IMR-90 (cell line): ENCODE measurements at regions not wholly inside any gene's neighbourhood (a gene's known extent, or its start where the extent isn't known, plus 50 kb on each side); places are given as distances from the start of the nearest gene placed in this dataset.

ENCODE experiments used
- BHLHE40 ChIP-seq: fragments of 150-350 bp; IDR thresholded peaks from 2 replicates; pipeline ENCODE4 v1.6.1; 2016; ENCODE audit warnings: mild to moderate bottlenecking, low read depth, low read length
- MAFK ChIP-seq: IDR thresholded peaks from 2 replicates; pipeline ENCODE4 v1.6.1; 2012; ENCODE audit warnings: low read depth, low read length, improper control_type of control experiment
- MXI1 ChIP-seq: IDR thresholded peaks from 2 replicates; pipeline ENCODE4 v1.6.1; 2012; ENCODE audit warnings: low read depth, mild to moderate bottlenecking, low read length, moderate library complexity, borderline replicate concordance
- POLR2A ChIP-seq: IDR thresholded peaks from 2 replicates; pipeline ENCODE4 v1.6.1; 2012; ENCODE audit warnings: mild to moderate bottlenecking, low read depth, low read length
- RCOR1 ChIP-seq: IDR thresholded peaks from 2 replicates; pipeline ENCODE4 v1.6.1; 2012; ENCODE audit warnings: mild to moderate bottlenecking, low read length, improper control_type of control experiment; ENCODE audit not compliant: insufficient replicate concordance
- RFX5 ChIP-seq: IDR thresholded peaks from 2 replicates; pipeline ENCODE4 v1.8.0; 2012; ENCODE audit warnings: low read depth, mild to moderate bottlenecking, low read length, moderate library complexity
- TF ChIP-seq, protein P1 (sequence below): conservative IDR thresholded peaks from 2 replicates; pipeline ENCODE4 v1.5.1; 2012; ENCODE audit warnings: mild to moderate bottlenecking, low read depth, low read length, improper control_type of control experiment

DNA sequence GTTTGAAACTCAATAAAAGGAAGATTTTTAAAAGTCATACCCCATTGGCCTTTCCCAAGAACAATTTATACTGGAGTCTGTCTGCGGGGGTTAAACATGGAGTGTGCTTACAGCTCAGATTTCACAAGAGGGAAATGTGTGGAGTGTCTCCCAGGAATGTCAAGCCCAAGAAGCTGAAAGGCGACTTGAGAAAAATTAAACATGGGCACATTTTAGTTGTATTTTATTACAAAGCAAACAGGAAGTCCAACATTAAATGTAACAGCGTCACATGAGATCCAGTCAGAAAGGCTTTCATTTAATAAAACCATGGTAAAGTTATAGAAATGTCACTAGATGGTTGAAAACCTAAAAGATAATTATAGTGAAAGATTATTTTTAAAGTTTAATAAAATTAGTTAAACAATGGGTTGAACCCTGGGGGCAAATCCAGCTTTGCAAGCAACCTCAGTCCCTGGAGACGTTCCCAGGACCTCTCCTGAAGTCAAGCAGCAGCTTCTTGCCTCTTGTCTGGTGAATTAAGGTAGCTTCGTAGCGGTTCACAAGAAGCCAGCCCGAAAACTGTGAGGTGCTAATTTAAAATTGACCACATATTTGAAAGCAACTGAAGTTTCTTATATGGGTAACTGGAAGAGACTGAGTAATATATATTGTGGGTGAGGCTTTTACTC is 168.4 kb upstream of the EDNRA start:
- TF ChIP-seq MXI1 (no peak), MAFK (no peak), RCOR1 (no peak), POLR2A (no peak), RFX5 (no peak), BHLHE40 (peak; percentile 56; the same call in 1 of the 2 replicates)
- TF ChIP-seq, protein P1, sequence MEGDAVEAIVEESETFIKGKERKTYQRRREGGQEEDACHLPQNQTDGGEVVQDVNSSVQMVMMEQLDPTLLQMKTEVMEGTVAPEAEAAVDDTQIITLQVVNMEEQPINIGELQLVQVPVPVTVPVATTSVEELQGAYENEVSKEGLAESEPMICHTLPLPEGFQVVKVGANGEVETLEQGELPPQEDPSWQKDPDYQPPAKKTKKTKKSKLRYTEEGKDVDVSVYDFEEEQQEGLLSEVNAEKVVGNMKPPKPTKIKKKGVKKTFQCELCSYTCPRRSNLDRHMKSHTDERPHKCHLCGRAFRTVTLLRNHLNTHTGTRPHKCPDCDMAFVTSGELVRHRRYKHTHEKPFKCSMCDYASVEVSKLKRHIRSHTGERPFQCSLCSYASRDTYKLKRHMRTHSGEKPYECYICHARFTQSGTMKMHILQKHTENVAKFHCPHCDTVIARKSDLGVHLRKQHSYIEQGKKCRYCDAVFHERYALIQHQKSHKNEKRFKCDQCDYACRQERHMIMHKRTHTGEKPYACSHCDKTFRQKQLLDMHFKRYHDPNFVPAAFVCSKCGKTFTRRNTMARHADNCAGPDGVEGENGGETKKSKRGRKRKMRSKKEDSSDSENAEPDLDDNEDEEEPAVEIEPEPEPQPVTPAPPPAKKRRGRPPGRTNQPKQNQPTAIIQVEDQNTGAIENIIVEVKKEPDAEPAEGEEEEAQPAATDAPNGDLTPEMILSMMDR, result no peak
